NK-92 treated with Interleukin-12 subunit alpha and Interleukin-12 subunit beta, amount 100 ng/mL, for 24 hours (cell line): ENCODE measurements at regions not wholly inside any gene's neighbourhood (a gene's known extent, or its start where the extent isn't known, plus 50 kb on each side); places are given as distances from the start of the nearest gene placed in this dataset.
"Not testable (repeated sequence)": the region's sequence is repeated elsewhere in the genome, so short reads cannot be mapped to it uniquely, and the experiment has no call there.

Experiments
- DNase-seq: peaks from one replicate; lab custom pipeline; 2025; lab: John Stamatoyannopoulos, UW

- DNase-seq, result no peak
Observed at GRCh38 chr5:58016877-58017276, 443.0 kb downstream of the PLK2 start.

GRCh38 chr5:58016358-58016757 is 443.5 kb downstream of the PLK2 start:
- no peak for DNase-seq

GRCh38 chr5:58015175-58015574 is 444.7 kb downstream of the PLK2 start:
- no peak for DNase-seq

- no peak for DNase-seq
Observed at GRCh38 chr5:58013542-58014258, 446.2 kb downstream of the PLK2 start.

- DNase-seq, result no peak
Observed at GRCh38 chr5:58012801-58013315, 447.0 kb downstream of the PLK2 start.

GRCh38 chr5:58012102-58012501 is 447.8 kb downstream of the PLK2 start:
- no peak for DNase-seq

- DNase-seq, result no peak
Observed at GRCh38 chr5:58011301-58011700, 448.6 kb downstream of the PLK2 start.

GRCh38 chr5:58009754-58010153 is 450.1 kb downstream of the PLK2 start:
- DNase-seq, result no peak

- DNase-seq, result no peak
Observed at GRCh38 chr5:58002323-58002722, 457.6 kb downstream of the PLK2 start.

- DNase-seq, result no peak
Observed at GRCh38 chr5:57993866-57994265, 466.0 kb downstream of the PLK2 start.

- no peak for DNase-seq
Observed at GRCh38 chr5:57989378-57989777, 470.5 kb downstream of the PLK2 start.

- DNase-seq, result no peak
Observed at GRCh38 chr5:57988813-57989212, 471.1 kb downstream of the PLK2 start.

GRCh38 chr5:57987552-57987951 is 472.3 kb downstream of the PLK2 start:
- DNase-seq, result no peak

GRCh38 chr5:57986761-57987341 is 473.0 kb downstream of the PLK2 start:
- DNase-seq, result no peak

GRCh38 chr5:57983426-57983825 is 476.5 kb downstream of the PLK2 start:
- no peak for DNase-seq

- DNase-seq, result no peak
Observed at GRCh38 chr5:57979671-57980070, 480.2 kb downstream of the PLK2 start.

- no peak for DNase-seq
Observed at GRCh38 chr5:57976506-57976905, 483.4 kb downstream of the PLK2 start.

- not testable (repeated sequence) for DNase-seq
Observed at GRCh38 chr5:57972099-57972498, 487.8 kb downstream of the PLK2 start.

- no peak for DNase-seq
Observed at GRCh38 chr5:57960569-57960968, 478.0 kb upstream of the ACTBL2 start.

GRCh38 chr5:57956636-57957035 is 474.0 kb upstream of the ACTBL2 start:
- DNase-seq, result no peak

- DNase-seq, result no peak
Observed at GRCh38 chr5:57955511-57955910, 472.9 kb upstream of the ACTBL2 start.

- DNase-seq, result no peak
Observed at GRCh38 chr5:57953792-57954191, 471.2 kb upstream of the ACTBL2 start.

GRCh38 chr5:57950616-57951228 is 468.1 kb upstream of the ACTBL2 start:
- DNase-seq, result no peak
